Osteocyte (in vitro differentiated cells): ENCODE measurements at regions not wholly inside any gene's neighbourhood (a gene's known extent, or its start where the extent isn't known, plus 50 kb on each side); places are given as distances from the start of the nearest gene placed in this dataset.

Source experiments
- DNase-seq: peaks from one replicate; pipeline ENCODE4 v3.0.0; 2021; ENCODE audit warnings: mixed read lengths; ENCODE audit not compliant: unreplicated experiment; ENCODE audit errors: extremely low spot score
- H3K27ac Mint-ChIP-seq: one replicate; pipeline ENCODE4 v1.8.0; 2021; ENCODE audit warnings: mild to moderate bottlenecking, mixed read lengths; ENCODE audit not compliant: unreplicated experiment
- H3K27me3 Mint-ChIP-seq: one replicate; pipeline ENCODE4 v1.8.0; 2021; ENCODE audit warnings: mixed read lengths; ENCODE audit not compliant: unreplicated experiment
- H3K36me3 Mint-ChIP-seq: one replicate; pipeline ENCODE4 v1.8.0; 2021; ENCODE audit warnings: mixed read lengths; ENCODE audit not compliant: unreplicated experiment
- H3K4me1 Mint-ChIP-seq: one replicate; pipeline ENCODE4 v1.8.0; 2021; ENCODE audit warnings: mixed read lengths; ENCODE audit not compliant: unreplicated experiment
- H3K4me3 Mint-ChIP-seq: one replicate; pipeline ENCODE4 v1.8.0; 2021; ENCODE audit warnings: mild to moderate bottlenecking, moderate library complexity, mixed read lengths; ENCODE audit not compliant: unreplicated experiment
- H3K9me3 Mint-ChIP-seq: one replicate; pipeline ENCODE4 v1.8.0; 2021; ENCODE audit warnings: mixed read lengths; ENCODE audit not compliant: unreplicated experiment
- TF ChIP-seq, protein P1 (sequence below): fragments of 200-600 bp; sonication (generic); IDR thresholded peaks from 2 replicates; pipeline ENCODE4 v1.5.0; 2021; ENCODE audit warnings: antibody characterized with exemption, mild to moderate bottlenecking, moderate library complexity

DNA sequence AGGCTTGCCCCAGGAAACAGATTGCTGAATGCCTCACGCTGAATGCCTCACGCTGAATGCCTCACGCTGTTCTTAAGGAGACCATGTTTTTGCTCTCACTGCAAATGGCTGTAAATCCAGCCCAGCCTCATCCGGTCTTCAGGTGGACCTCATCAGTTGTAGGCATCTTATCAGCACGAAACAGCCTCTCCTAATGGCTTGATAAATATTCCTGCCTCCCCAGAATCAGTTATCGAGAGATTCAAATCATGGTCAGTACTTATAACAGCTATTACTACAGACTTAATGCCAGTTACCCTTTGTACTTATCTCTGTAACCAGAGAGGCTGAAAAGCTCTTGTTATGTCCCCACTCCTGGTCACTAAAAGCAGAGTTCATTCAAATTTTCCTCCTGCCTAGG is 290.6 kb downstream of the FZD1 start:
- DNase-seq = no peak
- Mint-ChIP-seq H3K27ac (no peak overlapping the region), H3K4me1 (peaks cover 5% of the 10 kb centered on the region), H3K4me3 (no peak overlapping the region), H3K27me3 (peaks cover 4% of the 10 kb centered on the region), H3K9me3 (no peaks in the 10 kb centered on the region), H3K36me3 (no peaks in the 10 kb centered on the region)
- TF ChIP-seq, protein P1, sequence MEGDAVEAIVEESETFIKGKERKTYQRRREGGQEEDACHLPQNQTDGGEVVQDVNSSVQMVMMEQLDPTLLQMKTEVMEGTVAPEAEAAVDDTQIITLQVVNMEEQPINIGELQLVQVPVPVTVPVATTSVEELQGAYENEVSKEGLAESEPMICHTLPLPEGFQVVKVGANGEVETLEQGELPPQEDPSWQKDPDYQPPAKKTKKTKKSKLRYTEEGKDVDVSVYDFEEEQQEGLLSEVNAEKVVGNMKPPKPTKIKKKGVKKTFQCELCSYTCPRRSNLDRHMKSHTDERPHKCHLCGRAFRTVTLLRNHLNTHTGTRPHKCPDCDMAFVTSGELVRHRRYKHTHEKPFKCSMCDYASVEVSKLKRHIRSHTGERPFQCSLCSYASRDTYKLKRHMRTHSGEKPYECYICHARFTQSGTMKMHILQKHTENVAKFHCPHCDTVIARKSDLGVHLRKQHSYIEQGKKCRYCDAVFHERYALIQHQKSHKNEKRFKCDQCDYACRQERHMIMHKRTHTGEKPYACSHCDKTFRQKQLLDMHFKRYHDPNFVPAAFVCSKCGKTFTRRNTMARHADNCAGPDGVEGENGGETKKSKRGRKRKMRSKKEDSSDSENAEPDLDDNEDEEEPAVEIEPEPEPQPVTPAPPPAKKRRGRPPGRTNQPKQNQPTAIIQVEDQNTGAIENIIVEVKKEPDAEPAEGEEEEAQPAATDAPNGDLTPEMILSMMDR = no peak

DNA sequence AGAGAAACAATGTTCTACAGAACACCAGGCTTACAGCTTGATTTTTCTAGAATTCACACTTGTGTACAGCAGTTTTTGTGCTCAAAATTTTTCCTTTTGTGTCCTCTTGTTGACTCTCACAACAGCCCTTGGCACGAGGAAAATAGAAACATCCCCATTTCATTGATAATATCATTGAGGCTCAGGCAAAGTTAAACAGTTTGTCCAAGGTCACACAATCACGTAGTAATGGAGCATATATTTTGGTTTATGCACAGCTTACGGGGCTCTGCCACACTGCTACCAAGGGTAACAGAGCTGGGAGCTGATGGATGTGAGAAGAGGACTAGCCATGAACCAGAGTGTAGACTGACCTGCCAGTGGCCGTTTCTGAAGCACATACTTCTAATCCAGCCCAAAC is 292.0 kb downstream of the FZD1 start:
- TF ChIP-seq, protein P1 = no peak
- no peaks in the 10 kb centered on the region for H3K9me3 Mint-ChIP-seq
- no peak for DNase-seq
- peaks cover under 1% of the 10 kb centered on the region for H3K4me1 Mint-ChIP-seq
- no peak overlapping the region for H3K27ac Mint-ChIP-seq
- H3K27me3 Mint-ChIP-seq = peaks cover 10% of the 10 kb centered on the region
- H3K36me3 Mint-ChIP-seq = no peaks in the 10 kb centered on the region
- H3K4me3 Mint-ChIP-seq = no peak overlapping the region

DNA sequence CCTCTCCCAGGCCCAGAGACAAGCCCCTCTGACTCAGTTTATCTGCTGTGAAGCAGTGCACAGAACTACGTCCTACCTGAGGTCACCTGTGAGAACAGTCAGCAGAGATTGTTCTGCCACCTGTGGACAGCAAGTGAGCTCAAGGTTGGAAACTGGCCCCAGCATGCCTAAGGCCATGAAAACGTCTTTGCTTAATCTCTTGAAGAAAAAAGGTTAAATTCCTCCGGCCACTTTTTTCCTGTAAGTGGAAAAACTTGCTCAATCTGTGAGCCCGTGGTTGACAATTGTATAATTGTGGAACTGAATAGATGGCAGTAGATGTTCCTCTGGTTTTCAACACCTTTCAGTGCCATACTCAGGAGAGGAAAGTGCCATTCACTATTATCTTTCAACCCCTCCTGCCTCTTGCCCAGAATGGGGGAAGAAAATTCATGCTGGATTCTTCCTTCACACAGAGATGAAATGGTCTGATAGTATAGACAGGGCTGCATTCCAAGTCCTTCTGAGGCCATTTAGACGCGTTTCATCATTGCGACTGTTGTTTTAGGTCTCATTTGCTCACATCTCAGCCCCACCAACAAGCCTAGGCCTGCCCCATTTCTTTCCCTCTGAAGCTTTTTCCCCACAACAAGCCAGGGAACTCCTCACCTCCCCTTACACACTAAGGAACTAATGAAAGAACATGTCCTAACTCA is 292.9 kb downstream of the FZD1 start:
- Mint-ChIP-seq H3K4me1 (no peaks in the 10 kb centered on the region), H3K36me3 (no peaks in the 10 kb centered on the region), H3K4me3 (no peak overlapping the region), H3K27ac (no peak overlapping the region), H3K27me3 (peaks cover 10% of the 10 kb centered on the region), H3K9me3 (no peaks in the 10 kb centered on the region)
- DNase-seq = no peak
- TF ChIP-seq, protein P1 = no peak

DNA sequence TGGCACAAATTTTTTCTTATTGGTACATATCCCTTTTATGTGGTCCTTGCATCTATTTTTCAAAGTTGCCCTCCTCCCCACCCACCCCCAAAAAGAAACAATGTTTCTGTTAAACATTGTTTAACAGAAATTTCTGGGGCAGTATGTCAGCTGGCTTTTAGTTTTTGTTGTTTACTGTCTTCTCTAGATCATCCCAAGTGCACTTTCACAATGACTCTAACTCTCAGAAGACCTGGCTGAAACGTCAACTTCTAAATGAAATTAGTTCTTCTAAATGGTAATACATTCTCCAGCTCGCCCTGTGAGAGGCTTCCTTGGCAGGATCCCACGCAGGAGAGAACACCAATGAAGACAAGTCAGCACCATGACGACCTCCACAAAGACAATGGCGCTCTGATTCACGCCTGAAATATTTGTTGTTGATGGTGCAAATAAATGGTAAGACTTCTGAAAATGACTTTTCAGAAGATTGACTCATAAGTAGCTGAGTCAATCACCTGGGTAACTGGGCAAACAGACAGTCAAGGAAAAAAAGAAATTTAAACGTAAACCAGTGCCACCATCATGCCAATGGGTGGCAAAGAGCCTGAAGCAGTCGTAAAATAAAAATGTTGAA is 293.7 kb downstream of the FZD1 start:
- Mint-ChIP-seq H3K4me3 (no peak overlapping the region), H3K4me1 (no peaks in the 10 kb centered on the region), H3K36me3 (no peaks in the 10 kb centered on the region), H3K27ac (no peak overlapping the region), H3K27me3 (peaks cover 10% of the 10 kb centered on the region), H3K9me3 (no peaks in the 10 kb centered on the region)
- DNase-seq = no peak
- TF ChIP-seq, protein P1 = no peak

DNA sequence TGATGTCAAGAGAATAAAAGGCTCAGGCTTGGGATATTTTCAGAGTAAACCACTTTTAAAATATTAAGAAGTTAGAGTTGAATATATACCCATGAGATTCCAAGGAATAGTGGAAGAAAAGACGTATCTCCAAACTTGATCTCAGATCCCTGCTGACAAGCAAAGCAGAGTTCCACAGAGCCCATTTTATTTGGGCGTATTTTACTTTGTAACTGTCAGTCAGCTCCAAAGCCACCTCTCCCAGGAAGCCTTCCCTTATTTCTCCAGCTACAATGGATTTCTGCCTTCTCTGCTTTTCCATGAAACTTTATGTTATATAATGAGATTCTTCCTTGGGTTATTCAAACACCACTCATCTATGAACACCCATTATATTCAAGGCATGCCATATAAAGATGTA is 295.7 kb downstream of the FZD1 start:
- DNase-seq = no peak
- Mint-ChIP-seq H3K27ac (no peak overlapping the region), H3K27me3 (peaks cover 10% of the 10 kb centered on the region), H3K4me1 (no peaks in the 10 kb centered on the region), H3K4me3 (no peak overlapping the region), H3K9me3 (no peaks in the 10 kb centered on the region), H3K36me3 (no peaks in the 10 kb centered on the region)
- TF ChIP-seq, protein P1 = no peak
